Neural progenitor cell (in vitro differentiated cells): ENCODE measurements at regions not wholly inside any gene's neighbourhood (a gene's known extent, or its start where the extent isn't known, plus 50 kb on each side); places are given as distances from the start of the nearest gene placed in this dataset.

Experiments
- DNase-seq: peaks from one replicate; pipeline ENCODE4 v3.0.0-alpha.2; 2016; ENCODE audit warnings: low spot score
- H2AFZ ChIP-seq: fragments of 200-600 bp; sonication (generic); replicated peaks from 2 replicates; pipeline ENCODE4 v1.6.1; 2016; ENCODE audit warnings: antibody characterized with exemption
- H3F3A ChIP-seq: fragments of 200-600 bp; sonication (generic); 2 replicates; pipeline ENCODE4 v1.6.1; 2016; ENCODE audit warnings: antibody characterized with exemption, low read depth
- H3K27ac ChIP-seq: fragments of 200-600 bp; sonication (generic); 2 replicates; pipeline ENCODE4 v1.5.1; 2016; ENCODE audit warnings: mild to moderate bottlenecking
- H3K27me3 ChIP-seq: fragments of 200-600 bp; sonication (generic); 2 replicates; pipeline ENCODE4 v1.6.1; 2016; ENCODE audit warnings: mild to moderate bottlenecking, moderate library complexity
- H3K36me3 ChIP-seq: fragments of 200-600 bp; sonication (generic); 2 replicates; pipeline ENCODE4 v1.5.1; 2016
- H3K4me1 ChIP-seq: fragments of 200-600 bp; sonication (generic); 2 replicates; pipeline ENCODE4 v1.6.1; 2016; ENCODE audit warnings: mixed run types
- H3K4me2 ChIP-seq: fragments of 200-600 bp; sonication (generic); 2 replicates; pipeline ENCODE4 v1.6.1; 2016
- H3K4me3 ChIP-seq: fragments of 200-600 bp; sonication (generic); 2 replicates; pipeline ENCODE4 v1.5.1; 2016
- H3K79me2 ChIP-seq: fragments of 200-600 bp; sonication (generic); 2 replicates; pipeline ENCODE4 v1.6.1; 2016; ENCODE audit warnings: low read depth
- H3K9ac ChIP-seq: fragments of 200-600 bp; sonication (generic); 2 replicates; pipeline ENCODE4 v1.6.1; 2016
- H3K9me3 ChIP-seq: fragments of 200-600 bp; sonication (generic); 2 replicates; pipeline ENCODE4 v1.5.1; 2016; ENCODE audit warnings: low read depth
- H4K20me1 ChIP-seq: fragments of 200-600 bp; sonication (generic); 2 replicates; pipeline ENCODE4 v1.6.1; 2016; ENCODE audit warnings: low read depth
- H3K27ac Mint-ChIP-seq: 3 replicates; pipeline ENCODE4 v1.8.0; 2021; ENCODE audit warnings: mixed read lengths
- H3K27me3 Mint-ChIP-seq: 2 replicates; pipeline ENCODE4 v1.8.0; 2022; ENCODE audit warnings: low read depth, mild to moderate bottlenecking, inconsistent platforms, moderate library complexity, mixed read lengths; ENCODE audit not compliant: insufficient read depth
- H3K36me3 Mint-ChIP-seq: 3 replicates; pipeline ENCODE4 v1.8.0; 2021; ENCODE audit warnings: mixed read lengths
- H3K4me1 Mint-ChIP-seq: 3 replicates; pipeline ENCODE4 v1.8.0; 2021; ENCODE audit warnings: mixed read lengths
- H3K4me3 Mint-ChIP-seq: 3 replicates; pipeline ENCODE4 v1.8.0; 2021; ENCODE audit warnings: mild to moderate bottlenecking, moderate library complexity, mixed read lengths
- H3K9me3 Mint-ChIP-seq: 3 replicates; pipeline ENCODE4 v1.8.0; 2020; ENCODE audit warnings: mixed read lengths
- EZH2 ChIP-seq: fragments of 200-600 bp; sonication (generic); IDR thresholded peaks from 2 replicates; pipeline ENCODE4 v1.6.1; 2017; ENCODE audit warnings: antibody characterized with exemption, mild to moderate bottlenecking, moderate library complexity
- EZH2phosphoT487 ChIP-seq: fragments of 200-600 bp; sonication (generic); IDR thresholded peaks from 2 replicates; pipeline ENCODE4 v1.6.1; 2017; ENCODE audit warnings: antibody characterized with exemption
- TF ChIP-seq, protein P1 (sequence below): fragments of 200-600 bp; sonication (generic); IDR thresholded peaks from 2 replicates; pipeline ENCODE4 v1.5.1; 2017; ENCODE audit warnings: antibody characterized with exemption, mild to moderate bottlenecking

DNA sequence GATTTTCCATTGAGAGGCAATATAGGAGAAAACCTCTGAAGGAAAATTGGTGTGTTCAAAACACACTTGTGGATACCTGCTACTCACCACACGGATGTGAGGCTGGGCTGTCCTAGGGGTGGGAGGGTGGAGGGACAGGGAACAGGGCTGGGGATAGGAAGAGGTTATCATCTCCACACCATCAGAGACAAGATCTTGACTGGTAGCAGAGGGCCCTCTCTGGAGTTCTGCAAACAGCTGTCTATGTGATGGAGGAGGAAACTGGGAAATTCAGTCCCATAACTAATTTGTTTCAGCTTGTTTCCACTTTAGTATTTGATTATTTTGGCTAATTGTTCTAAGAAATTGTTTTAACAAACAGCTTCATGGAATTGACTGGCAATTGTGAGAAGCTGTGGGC is 91.6 kb upstream of the FSTL4 start:
- no peak overlapping the region for H3K4me2 ChIP-seq
- Mint-ChIP-seq H3K27me3 (peaks cover 9% of the 10 kb centered on the region), H3K4me1 (peaks cover 23% of the 10 kb centered on the region), H3K36me3 (no peaks in the 10 kb centered on the region), H3K27ac (no peak overlapping the region), H3K9me3 (peaks cover 4% of the 10 kb centered on the region), H3K4me3 (no peak overlapping the region)
- no peak overlapping the region for H2AFZ ChIP-seq
- no peak overlapping the region for H3K4me3 ChIP-seq
- no peaks in the 10 kb centered on the region for H3K9me3 ChIP-seq
- H4K20me1 ChIP-seq, result no peaks in the 10 kb centered on the region
- H3K79me2 ChIP-seq, result no peaks in the 10 kb centered on the region
- H3K4me1 ChIP-seq, result no peaks in the 10 kb centered on the region
- H3K27me3 ChIP-seq, result no peaks in the 10 kb centered on the region
- DNase-seq, result no peak
- no peaks in the 10 kb centered on the region for H3F3A ChIP-seq
- TF ChIP-seq EZH2, result no peak
- TF ChIP-seq EZH2phosphoT487, result no peak
- TF ChIP-seq, protein P1, sequence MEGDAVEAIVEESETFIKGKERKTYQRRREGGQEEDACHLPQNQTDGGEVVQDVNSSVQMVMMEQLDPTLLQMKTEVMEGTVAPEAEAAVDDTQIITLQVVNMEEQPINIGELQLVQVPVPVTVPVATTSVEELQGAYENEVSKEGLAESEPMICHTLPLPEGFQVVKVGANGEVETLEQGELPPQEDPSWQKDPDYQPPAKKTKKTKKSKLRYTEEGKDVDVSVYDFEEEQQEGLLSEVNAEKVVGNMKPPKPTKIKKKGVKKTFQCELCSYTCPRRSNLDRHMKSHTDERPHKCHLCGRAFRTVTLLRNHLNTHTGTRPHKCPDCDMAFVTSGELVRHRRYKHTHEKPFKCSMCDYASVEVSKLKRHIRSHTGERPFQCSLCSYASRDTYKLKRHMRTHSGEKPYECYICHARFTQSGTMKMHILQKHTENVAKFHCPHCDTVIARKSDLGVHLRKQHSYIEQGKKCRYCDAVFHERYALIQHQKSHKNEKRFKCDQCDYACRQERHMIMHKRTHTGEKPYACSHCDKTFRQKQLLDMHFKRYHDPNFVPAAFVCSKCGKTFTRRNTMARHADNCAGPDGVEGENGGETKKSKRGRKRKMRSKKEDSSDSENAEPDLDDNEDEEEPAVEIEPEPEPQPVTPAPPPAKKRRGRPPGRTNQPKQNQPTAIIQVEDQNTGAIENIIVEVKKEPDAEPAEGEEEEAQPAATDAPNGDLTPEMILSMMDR, result no peak
- H3K9ac ChIP-seq, result no peak overlapping the region
- no peak overlapping the region for H3K27ac ChIP-seq
- H3K36me3 ChIP-seq, result no peaks in the 10 kb centered on the region

DNA sequence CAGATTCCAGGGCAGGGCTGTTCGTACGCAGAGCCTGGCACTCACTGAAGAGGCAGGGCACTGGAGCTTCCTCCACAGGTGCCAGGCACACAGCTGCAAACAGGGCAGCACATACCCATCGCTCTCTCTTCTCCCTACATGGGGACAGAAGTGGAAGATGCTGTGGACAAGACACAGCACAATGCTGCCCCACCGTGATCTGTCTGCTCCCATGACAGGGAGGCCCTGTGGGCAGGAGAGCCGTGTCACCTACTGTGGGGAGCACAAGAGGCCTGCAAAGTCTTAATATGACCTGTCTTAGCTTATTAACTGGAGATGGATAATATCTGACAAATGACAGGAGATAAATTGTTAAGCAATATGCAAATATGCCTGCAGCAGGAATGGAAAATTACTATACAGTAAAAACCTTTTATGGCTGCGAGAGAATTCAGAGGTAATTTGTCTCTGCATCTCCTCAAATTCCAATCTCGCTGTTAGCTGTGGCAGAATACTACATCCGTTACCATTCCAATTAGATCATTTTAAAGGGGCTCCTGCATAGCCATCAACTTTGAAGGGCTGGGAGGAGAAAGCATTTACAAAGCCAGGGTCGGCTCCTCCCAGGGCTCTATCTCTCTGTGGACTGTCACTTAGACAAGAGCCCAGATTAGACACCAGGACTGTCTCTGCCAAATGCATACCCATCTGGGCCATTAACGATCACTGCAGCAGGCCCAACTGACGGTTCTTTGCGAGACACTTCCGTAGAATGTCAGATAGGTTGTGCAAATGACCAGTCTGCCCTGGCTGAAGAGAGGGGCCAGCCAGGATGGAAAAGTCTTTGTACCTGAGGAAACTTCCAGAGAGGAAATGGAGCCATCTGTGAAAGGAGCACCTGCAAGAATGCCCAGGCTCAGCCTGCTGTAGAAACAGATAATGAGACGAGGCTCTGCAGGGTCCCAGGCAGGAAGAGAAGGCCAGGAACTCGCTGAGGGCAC is 90.7 kb upstream of the FSTL4 start:
- no peak for DNase-seq

DNA sequence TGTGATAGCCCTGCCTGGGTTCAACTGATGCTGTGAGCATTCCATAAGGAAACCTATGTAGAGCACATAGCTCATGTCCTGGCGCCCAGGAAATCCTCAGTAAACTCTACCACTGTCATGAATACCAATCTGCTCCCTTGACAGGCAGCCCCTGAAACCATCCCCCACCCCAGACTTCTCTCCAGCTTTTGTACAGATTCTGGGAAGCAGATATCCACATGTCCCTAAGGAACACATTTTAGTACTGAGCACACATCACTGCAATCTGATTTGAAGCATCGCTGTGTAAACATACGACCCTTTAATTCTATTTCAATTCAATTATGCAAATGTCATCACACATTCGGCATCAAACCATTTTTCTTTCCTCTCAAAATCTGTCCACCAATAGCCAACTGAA is 89.5 kb upstream of the FSTL4 start:
- DNase-seq, result no peak
- peaks cover 4% of the 10 kb centered on the region for H3K9me3 Mint-ChIP-seq
- peaks cover 7% of the 10 kb centered on the region for H3K27me3 Mint-ChIP-seq
- Histone ChIP-seq H3F3A (no peaks in the 10 kb centered on the region), H3K27ac (no peak overlapping the region), H3K4me3 (no peak overlapping the region), H4K20me1 (no peaks in the 10 kb centered on the region), H3K9me3 (no peaks in the 10 kb centered on the region), H2AFZ (no peak overlapping the region), H3K4me1 (no peaks in the 10 kb centered on the region), H3K79me2 (no peaks in the 10 kb centered on the region), H3K27me3 (no peaks in the 10 kb centered on the region), H3K9ac (no peak overlapping the region), H3K36me3 (no peaks in the 10 kb centered on the region), H3K4me2 (no peak overlapping the region)
- no peaks in the 10 kb centered on the region for H3K36me3 Mint-ChIP-seq
- peaks cover 6% of the 10 kb centered on the region for H3K4me1 Mint-ChIP-seq
- TF ChIP-seq EZH2phosphoT487 (no peak), EZH2 (no peak)
- TF ChIP-seq, protein P1, result no peak
- peak overlapping the region; percentile 59 for H3K27ac Mint-ChIP-seq
- no peak overlapping the region for H3K4me3 Mint-ChIP-seq

More for the DNA sequence above, 90.7 kb upstream of the FSTL4 start:
- no peaks in the 10 kb centered on the region for H3K36me3 ChIP-seq
- no peaks in the 10 kb centered on the region for H3K36me3 Mint-ChIP-seq
- H3K9me3 Mint-ChIP-seq, result peaks cover 4% of the 10 kb centered on the region
- H3F3A ChIP-seq, result no peaks in the 10 kb centered on the region
- H4K20me1 ChIP-seq, result no peaks in the 10 kb centered on the region
- TF ChIP-seq, protein P1, result no peak
- TF ChIP-seq EZH2phosphoT487, result no peak
- no peak for TF ChIP-seq EZH2
- no peaks in the 10 kb centered on the region for H3K4me1 ChIP-seq
- H3K27me3 ChIP-seq, result no peaks in the 10 kb centered on the region
- no peaks in the 10 kb centered on the region for H3K79me2 ChIP-seq
- no peak overlapping the region for H3K27ac Mint-ChIP-seq
- no peak overlapping the region for H3K4me3 ChIP-seq
- H3K4me2 ChIP-seq, result no peak overlapping the region
- no peak overlapping the region for H2AFZ ChIP-seq
- no peak overlapping the region for H3K4me3 Mint-ChIP-seq
- H3K9ac ChIP-seq, result no peak overlapping the region
- H3K4me1 Mint-ChIP-seq, result peaks cover 15% of the 10 kb centered on the region
- H3K27me3 Mint-ChIP-seq, result peaks cover 9% of the 10 kb centered on the region
- no peak overlapping the region for H3K27ac ChIP-seq
- H3K9me3 ChIP-seq, result no peaks in the 10 kb centered on the region
